WTC11 (cell line): ENCODE measurements at regions not wholly inside any gene's neighbourhood (a gene's known extent, or its start where the extent isn't known, plus 50 kb on each side); places are given as distances from the start of the nearest gene placed in this dataset.

Experiments used
- ATAC-seq: fragments of 200-7000 bp; cut with Tn5 transposase; 2 replicates; pipeline ENCODE4 v1.10.0; 2021; ENCODE audit warnings: mild to moderate bottlenecking, moderate library complexity
- CTCF ChIA-PET: fragments of 300-600 bp; sonication (Branson Sonifier 250); formaldehyde crosslinking; loops from one replicate; lab custom pipeline; 2021; ENCODE audit warnings: antibody characterized with exemption; lab: Charles Lee
- POLR2A ChIA-PET: fragments of 350-600 bp; sonication (Branson Sonifier 250); formaldehyde crosslinking; loops from one replicate; lab custom pipeline; 2021; ENCODE audit warnings: antibody characterized with exemption; lab: Charles Lee
- DNase-seq: peaks from one replicate; pipeline ENCODE4 v3.0.0; 2021; ENCODE audit warnings: low spot score
- H3K27ac Mint-ChIP-seq: 2 replicates; pipeline ENCODE4 v1.8.0; 2021; ENCODE audit warnings: mixed read lengths
- H3K27me3 Mint-ChIP-seq: 2 replicates; pipeline ENCODE4 v1.8.0; 2021; ENCODE audit warnings: low read depth, mild to moderate bottlenecking, moderate library complexity, mixed read lengths
- H3K36me3 Mint-ChIP-seq: 2 replicates; pipeline ENCODE4 v1.8.0; 2021; ENCODE audit warnings: mixed read lengths
- H3K4me1 Mint-ChIP-seq: 2 replicates; pipeline ENCODE4 v1.8.0; 2022; ENCODE audit warnings: mixed read lengths
- H3K4me3 Mint-ChIP-seq: 2 replicates; pipeline ENCODE4 v1.8.0; 2021; ENCODE audit warnings: mild to moderate bottlenecking, moderate library complexity, mixed read lengths
- H3K9me3 Mint-ChIP-seq: 2 replicates; pipeline ENCODE4 v1.8.0; 2021; ENCODE audit warnings: mixed read lengths
- CREM ChIP-seq: sonication (generic); formaldehyde crosslinking; IDR thresholded peaks from 2 replicates; pipeline ENCODE4 v1.8.1; 2022; ENCODE audit warnings: mild to moderate bottlenecking, missing genetic modification reagents, moderate library complexity
- E2F1 ChIP-seq: sonication (generic); formaldehyde crosslinking; IDR thresholded peaks from 2 replicates; pipeline ENCODE4 v1.8.0; 2022; ENCODE audit warnings: mild to moderate bottlenecking, missing genetic modification reagents
- ELF4 ChIP-seq: sonication (generic); formaldehyde crosslinking; IDR thresholded peaks from 2 replicates; pipeline ENCODE4 v1.8.1; 2022; ENCODE audit warnings: low read depth, mild to moderate bottlenecking, moderate library complexity, missing genetic modification reagents
- ESRRA ChIP-seq: sonication (generic); formaldehyde crosslinking; IDR thresholded peaks from 2 replicates; pipeline ENCODE4 v1.8.1; 2022; ENCODE audit warnings: mild to moderate bottlenecking, missing genetic modification reagents, borderline replicate concordance
- ETV6 ChIP-seq: sonication (generic); formaldehyde crosslinking; IDR thresholded peaks from 2 replicates; pipeline ENCODE4 v1.8.1; 2022; ENCODE audit warnings: mild to moderate bottlenecking, missing genetic modification reagents
- FOXK1 ChIP-seq: sonication (generic); formaldehyde crosslinking; IDR thresholded peaks from 2 replicates; pipeline ENCODE4 v1.8.0; 2022; ENCODE audit warnings: mild to moderate bottlenecking, moderate library complexity, missing genetic modification reagents
- GABPB1 ChIP-seq: sonication (generic); formaldehyde crosslinking; IDR thresholded peaks from 2 replicates; pipeline ENCODE4 v1.8.1; 2023; ENCODE audit warnings: mild to moderate bottlenecking, missing genetic modification reagents
- GTF2I ChIP-seq: fragments of 250-450 bp; sonication (Bioruptor Pico); conservative IDR thresholded peaks from 2 replicates; pipeline ENCODE4 v1.4.0; 2021; ENCODE audit warnings: mild to moderate bottlenecking
- JAZF1 ChIP-seq: fragments of 250-450 bp; sonication (Bioruptor Pico); IDR thresholded peaks from 2 replicates; pipeline ENCODE4 v1.9.0; 2021; ENCODE audit warnings: moderate library complexity, mild to moderate bottlenecking, inconsistent platforms
- JUN ChIP-seq: sonication (generic); formaldehyde crosslinking; IDR thresholded peaks from 2 replicates; pipeline ENCODE4 v1.8.0; 2023; ENCODE audit warnings: mild to moderate bottlenecking, missing genetic modification reagents
- KAT7 ChIP-seq: sonication (generic); formaldehyde crosslinking; IDR thresholded peaks from 2 replicates; pipeline ENCODE4 v1.8.1; 2023; ENCODE audit warnings: missing genetic modification reagents, mild to moderate bottlenecking, borderline replicate concordance
- MAX ChIP-seq: sonication (generic); formaldehyde crosslinking; IDR thresholded peaks from 2 replicates; pipeline ENCODE4 v1.8.0; 2022; ENCODE audit warnings: mild to moderate bottlenecking, missing genetic modification reagents
- PRRX2 ChIP-seq: fragments of 250-450 bp; sonication (Bioruptor Pico); IDR thresholded peaks from 2 replicates; pipeline ENCODE4 v1.8.0; 2021; ENCODE audit warnings: mild to moderate bottlenecking
- SMAD3 ChIP-seq: sonication (generic); formaldehyde crosslinking; IDR thresholded peaks from 2 replicates; pipeline ENCODE4 v1.8.0; 2022; ENCODE audit warnings: missing genetic modification reagents, mild to moderate bottlenecking, borderline replicate concordance
- USF1 ChIP-seq: sonication (generic); formaldehyde crosslinking; IDR thresholded peaks from 2 replicates; pipeline ENCODE4 v1.8.0; 2022; ENCODE audit warnings: mild to moderate bottlenecking, missing genetic modification reagents
- ZBTB21 ChIP-seq: sonication (generic); formaldehyde crosslinking; IDR thresholded peaks from 2 replicates; pipeline ENCODE4 v1.8.1; 2023; ENCODE audit warnings: mild to moderate bottlenecking, missing genetic modification reagents, borderline replicate concordance
- ZNF263 ChIP-seq: sonication (generic); formaldehyde crosslinking; IDR thresholded peaks from 2 replicates; pipeline ENCODE4 v1.8.1; 2022; ENCODE audit warnings: low read depth, mild to moderate bottlenecking, moderate library complexity, missing genetic modification reagents
- ZNF512 ChIP-seq: sonication (generic); formaldehyde crosslinking; IDR thresholded peaks from 2 replicates; pipeline ENCODE4 v1.8.1; 2022; ENCODE audit warnings: missing genetic modification reagents, borderline replicate concordance
- ZNF671 ChIP-seq: fragments of 250-450 bp; sonication (Bioruptor Pico); IDR thresholded peaks from 2 replicates; pipeline ENCODE4 v1.8.0; 2021; ENCODE audit warnings: mild to moderate bottlenecking
- TF ChIP-seq, protein P1 (sequence below): sonication (generic); formaldehyde crosslinking; IDR thresholded peaks from 2 replicates; pipeline ENCODE4 v1.8.0; 2023; ENCODE audit warnings: mild to moderate bottlenecking, missing genetic modification reagents
- TF ChIP-seq, protein P2 (sequence below): sonication (generic); formaldehyde crosslinking; IDR thresholded peaks from 2 replicates; pipeline ENCODE4 v1.8.1; 2022; ENCODE audit warnings: low read depth, missing genetic modification reagents, borderline replicate concordance

DNA sequence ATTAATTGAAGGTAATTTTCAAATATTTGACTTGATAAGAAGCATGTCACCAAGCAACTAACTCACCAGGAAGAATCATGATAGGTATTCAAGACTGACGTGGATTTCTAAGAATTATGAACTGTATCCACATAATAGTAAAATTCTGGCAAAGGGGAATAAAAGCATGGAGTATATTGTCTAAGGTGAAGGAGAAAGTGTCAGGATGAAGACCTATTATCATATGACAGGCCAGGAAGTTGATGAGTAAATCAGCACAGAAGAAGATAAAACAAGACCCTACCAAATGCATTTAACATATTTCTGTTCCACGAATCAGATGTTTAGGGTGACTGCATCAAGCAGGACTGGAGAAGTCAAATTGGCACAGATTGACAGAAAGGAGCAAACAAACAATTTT is 362.7 kb upstream of the MMS22L start:
- H3K27me3 Mint-ChIP-seq = no peaks in the 10 kb centered on the region
- no peak overlapping the region for H3K27ac Mint-ChIP-seq
- DNase-seq (no peak), ATAC-seq (no peak)
- H3K9me3 Mint-ChIP-seq = peaks cover 3% of the 10 kb centered on the region
- no peaks in the 10 kb centered on the region for H3K4me1 Mint-ChIP-seq
- ChIA-PET POLR2A (no interaction called here), CTCF (no interaction called here)
- H3K4me3 Mint-ChIP-seq = no peak overlapping the region
- no peak for TF ChIP-seq ETV6 (CRISPR knock-in tag)
- TF ChIP-seq PRRX2 (CRISPR knock-in tag) = no peak
- no peak for TF ChIP-seq JAZF1
- TF ChIP-seq FOXK1 (CRISPR knock-in tag) = no peak
- no peak for TF ChIP-seq ZBTB21
- TF ChIP-seq ZNF263 (CRISPR knock-in tag) = no peak
- TF ChIP-seq ZNF512 = no peak
- no peak for TF ChIP-seq ESRRA (CRISPR knock-in tag)
- no peak for TF ChIP-seq GABPB1
- peaks cover 2% of the 10 kb centered on the region; the same call in 1 of the 2 replicates for H3K36me3 Mint-ChIP-seq

DNA sequence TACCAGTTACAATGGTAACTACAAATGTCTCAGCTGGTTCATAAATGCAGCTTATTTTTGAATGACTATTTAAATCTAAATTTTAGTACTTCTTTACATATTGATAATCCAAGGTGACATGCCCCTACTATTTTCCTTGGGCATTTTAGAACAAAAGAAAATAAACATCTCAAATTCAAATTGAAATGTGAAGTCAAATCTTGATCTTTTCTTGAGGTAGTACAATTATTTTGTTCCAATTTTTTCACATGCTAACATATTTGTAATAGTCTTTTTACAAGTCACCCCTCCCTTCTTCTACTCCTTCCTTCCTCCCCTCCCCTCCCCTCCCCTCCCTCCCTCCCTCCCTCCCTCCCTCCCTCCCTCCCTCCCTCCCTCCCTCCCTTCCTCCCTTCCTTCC is 370.1 kb upstream of the MMS22L start:
- no peak overlapping the region for H3K4me3 Mint-ChIP-seq
- TF ChIP-seq USF1 (CRISPR knock-in tag) (no peak), ZNF671 (no peak)
- DNase-seq = no peak
- no peaks in the 10 kb centered on the region for H3K4me1 Mint-ChIP-seq
- H3K36me3 Mint-ChIP-seq = no peaks in the 10 kb centered on the region
- no peak overlapping the region for H3K27ac Mint-ChIP-seq
- peaks cover 4% of the 10 kb centered on the region; the same call in 1 of the 2 replicates for H3K9me3 Mint-ChIP-seq
- ATAC-seq = no peak
- no peaks in the 10 kb centered on the region for H3K27me3 Mint-ChIP-seq
- CTCF ChIA-PET = interaction anchor here (0.9 kb wide), 1 partner anchor 197 kb away, joined by 4 read pairs; no protein-coding TSS in a partner anchor
- POLR2A ChIA-PET = no interaction called here

GRCh38 chr6:97653517-97653916 is 370.5 kb upstream of the MMS22L start:
- POLR2A ChIA-PET = no interaction called here
- peaks cover 4% of the 10 kb centered on the region; the same call in 1 of the 2 replicates for H3K9me3 Mint-ChIP-seq
- no peaks in the 10 kb centered on the region for H3K4me1 Mint-ChIP-seq
- H3K36me3 Mint-ChIP-seq = no peaks in the 10 kb centered on the region
- no peaks in the 10 kb centered on the region for H3K27me3 Mint-ChIP-seq
- no peak overlapping the region for H3K27ac Mint-ChIP-seq
- ATAC-seq = no peak
- no peak for DNase-seq
- no peak overlapping the region for H3K4me3 Mint-ChIP-seq
- CTCF ChIA-PET = interaction anchor here (0.9 kb wide), 1 partner anchor 198 kb away, joined by 4 read pairs; no protein-coding TSS in a partner anchor
- TF ChIP-seq ZNF263 (CRISPR knock-in tag) = no peak
- TF ChIP-seq GTF2I (CRISPR knock-in tag) = no peak
- TF ChIP-seq, protein P1, sequence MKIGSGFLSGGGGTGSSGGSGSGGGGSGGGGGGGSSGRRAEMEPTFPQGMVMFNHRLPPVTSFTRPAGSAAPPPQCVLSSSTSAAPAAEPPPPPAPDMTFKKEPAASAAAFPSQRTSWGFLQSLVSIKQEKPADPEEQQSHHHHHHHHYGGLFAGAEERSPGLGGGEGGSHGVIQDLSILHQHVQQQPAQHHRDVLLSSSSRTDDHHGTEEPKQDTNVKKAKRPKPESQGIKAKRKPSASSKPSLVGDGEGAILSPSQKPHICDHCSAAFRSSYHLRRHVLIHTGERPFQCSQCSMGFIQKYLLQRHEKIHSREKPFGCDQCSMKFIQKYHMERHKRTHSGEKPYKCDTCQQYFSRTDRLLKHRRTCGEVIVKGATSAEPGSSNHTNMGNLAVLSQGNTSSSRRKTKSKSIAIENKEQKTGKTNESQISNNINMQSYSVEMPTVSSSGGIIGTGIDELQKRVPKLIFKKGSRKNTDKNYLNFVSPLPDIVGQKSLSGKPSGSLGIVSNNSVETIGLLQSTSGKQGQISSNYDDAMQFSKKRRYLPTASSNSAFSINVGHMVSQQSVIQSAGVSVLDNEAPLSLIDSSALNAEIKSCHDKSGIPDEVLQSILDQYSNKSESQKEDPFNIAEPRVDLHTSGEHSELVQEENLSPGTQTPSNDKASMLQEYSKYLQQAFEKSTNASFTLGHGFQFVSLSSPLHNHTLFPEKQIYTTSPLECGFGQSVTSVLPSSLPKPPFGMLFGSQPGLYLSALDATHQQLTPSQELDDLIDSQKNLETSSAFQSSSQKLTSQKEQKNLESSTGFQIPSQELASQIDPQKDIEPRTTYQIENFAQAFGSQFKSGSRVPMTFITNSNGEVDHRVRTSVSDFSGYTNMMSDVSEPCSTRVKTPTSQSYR (CRISPR knock-in tag) = no peak
- TF ChIP-seq USF1 (CRISPR knock-in tag) = no peak
- TF ChIP-seq CREM (CRISPR knock-in tag) = no peak
- TF ChIP-seq ELF4 (CRISPR knock-in tag) = no peak
- no peak for TF ChIP-seq E2F1
- TF ChIP-seq MAX = no peak
- no peak for TF ChIP-seq JUN (CRISPR knock-in tag)
- TF ChIP-seq, protein P2, sequence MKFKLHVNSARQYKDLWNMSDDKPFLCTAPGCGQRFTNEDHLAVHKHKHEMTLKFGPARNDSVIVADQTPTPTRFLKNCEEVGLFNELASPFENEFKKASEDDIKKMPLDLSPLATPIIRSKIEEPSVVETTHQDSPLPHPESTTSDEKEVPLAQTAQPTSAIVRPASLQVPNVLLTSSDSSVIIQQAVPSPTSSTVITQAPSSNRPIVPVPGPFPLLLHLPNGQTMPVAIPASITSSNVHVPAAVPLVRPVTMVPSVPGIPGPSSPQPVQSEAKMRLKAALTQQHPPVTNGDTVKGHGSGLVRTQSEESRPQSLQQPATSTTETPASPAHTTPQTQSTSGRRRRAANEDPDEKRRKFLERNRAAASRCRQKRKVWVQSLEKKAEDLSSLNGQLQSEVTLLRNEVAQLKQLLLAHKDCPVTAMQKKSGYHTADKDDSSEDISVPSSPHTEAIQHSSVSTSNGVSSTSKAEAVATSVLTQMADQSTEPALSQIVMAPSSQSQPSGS (CRISPR knock-in tag) = no peak
- TF ChIP-seq KAT7 (CRISPR knock-in tag) = no peak
- TF ChIP-seq SMAD3 (CRISPR knock-in tag) = no peak
- no peak for TF ChIP-seq FOXK1 (CRISPR knock-in tag)
